ENCODE measurements at regions not wholly inside any gene's neighbourhood (a gene's known extent, or its start where the extent isn't known, plus 50 kb on each side); places are given as distances from the start of the nearest gene placed in this dataset.

DNA sequence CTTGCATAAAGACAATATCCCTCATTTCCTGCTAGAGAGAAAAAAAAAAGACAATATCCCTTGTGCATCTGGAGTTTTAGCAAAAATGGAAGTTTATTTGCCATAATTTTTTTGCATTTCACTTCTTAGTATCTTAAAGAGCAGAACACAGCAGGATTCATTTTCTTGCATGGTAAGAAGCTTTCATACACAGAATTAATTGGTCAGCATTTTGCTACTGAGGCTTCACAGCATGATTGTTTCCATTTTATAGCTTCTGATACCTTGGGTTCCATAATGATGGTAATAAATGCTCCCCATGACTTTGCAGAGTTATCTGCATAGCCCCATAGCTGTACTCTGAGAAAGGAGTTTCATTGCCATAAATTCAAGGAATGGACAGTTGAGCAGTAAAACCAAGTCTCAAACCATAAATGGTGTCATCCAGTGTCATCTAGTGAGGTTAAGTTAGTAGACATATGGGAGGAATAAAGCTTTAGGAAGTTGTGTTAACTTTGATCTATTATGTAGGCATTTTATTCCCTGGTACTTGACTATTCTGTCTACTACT is 88.8 kb upstream of the PLD5 start:
- no peak overlapping the region for H3K4me3 ChIP-seq
- H3K9ac ChIP-seq (ENCODE audit: insufficient read depth in 1 of 2, low read depth in 2 of 2, low read length in 2 of 2) = no peak overlapping the region
- H3K4me2 ChIP-seq (ENCODE audit: insufficient read depth, low read length) = no peak overlapping the region
- H4K20me1 ChIP-seq (replicated peaks; ENCODE audit: control insufficient read depth, insufficient read depth, low read length) = no peaks in the 10 kb centered on the region
- no TSS peak for BruUV-seq (replicated peaks)
- H2AFZ ChIP-seq (ENCODE audit: low read depth, low read length) = no peak overlapping the region
- H3K9me3 ChIP-seq (replicated peaks; ENCODE audit: control insufficient read depth, insufficient read depth, low read depth, low read length) = peaks cover 3% of the 10 kb centered on the region
- H3K27me3 ChIP-seq (ENCODE audit: control insufficient read depth in 2 of 2, insufficient read depth in 2 of 2, low read length in 2 of 2) = no peaks in the 10 kb centered on the region
- ATAC-seq (no peak), DNase-seq (ENCODE audit: extremely low read depth in 1 of 4, low spot score in 3 of 4) (no peak), FAIRE-seq (no peak)
- H3K9me1 ChIP-seq (ENCODE audit: control insufficient read depth, insufficient read depth, low read length) = no peaks in the 10 kb centered on the region
- H3K27ac ChIP-seq (ENCODE audit: extremely low read depth, low read depth, low read length) = no peak overlapping the region
- POLR2A ChIA-PET = no interaction called here
- in situ Hi-C loops (cut with MboI) = no loop called here
- TF ChIP-seq, protein P1, sequence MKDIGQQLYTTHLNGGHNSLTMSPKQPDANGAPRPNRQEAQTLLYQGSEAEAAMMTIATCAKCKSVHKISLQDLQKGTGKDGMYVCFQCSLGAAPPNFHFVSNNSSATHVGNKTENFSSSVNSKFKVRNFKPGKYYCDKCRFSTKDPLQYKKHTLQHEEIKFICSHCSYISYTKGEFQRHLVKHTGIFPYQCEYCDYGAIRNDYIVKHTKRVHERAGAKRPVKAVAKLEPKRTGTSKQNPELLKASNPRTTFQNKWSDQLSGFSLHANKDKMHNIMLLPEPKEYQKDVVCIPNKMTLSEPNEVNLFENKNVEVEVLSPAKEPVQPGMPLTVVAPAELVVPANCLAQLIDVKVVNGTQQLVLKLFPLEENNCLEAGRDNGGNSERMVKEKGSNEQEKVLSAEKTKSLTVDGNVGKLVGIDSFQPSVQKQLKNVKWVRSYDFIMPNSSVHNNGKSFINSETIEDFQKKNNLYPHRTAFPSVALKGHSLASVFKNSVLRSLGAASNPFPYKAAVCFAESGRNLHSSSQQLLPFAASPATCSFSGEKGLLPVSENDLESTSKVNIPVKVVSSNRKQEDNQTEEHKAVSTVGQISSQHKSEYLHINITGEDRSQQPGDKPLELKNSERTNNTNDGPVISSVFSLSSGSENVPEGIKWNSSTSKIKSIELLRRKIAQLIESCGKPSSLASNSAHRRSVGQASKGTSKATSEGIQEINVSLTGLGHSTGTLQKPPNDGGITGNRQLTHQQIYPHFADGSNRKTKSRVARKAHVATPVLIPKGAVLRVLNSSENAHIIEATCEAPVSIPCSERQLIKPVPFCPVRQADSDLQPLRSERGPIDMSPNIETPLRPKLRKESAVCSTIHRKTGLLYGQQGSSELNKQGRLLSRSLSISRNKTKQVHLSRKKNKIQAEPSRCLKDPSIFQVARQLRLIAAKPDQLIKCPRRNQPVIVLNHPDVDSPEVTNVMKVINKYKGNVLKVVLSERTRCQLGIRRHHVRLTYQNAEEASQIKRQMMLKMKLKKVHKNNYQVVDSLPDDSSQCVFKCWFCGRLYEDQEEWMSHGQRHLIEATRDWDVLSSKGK (CRISPR knock-in tag; IDR thresholded peaks at IDR 0.05) = no peak
- TF ChIP-seq BACH1 (tag; IDR thresholded peaks at IDR 0.05) (no peak), CTBP1 (IDR thresholded peaks at IDR 0.05; ENCODE audit: borderline replicate concordance) (no peak), PML (IDR thresholded peaks at IDR 0.05; ENCODE audit: low read length) (no peak), FOXM1 (IDR thresholded peaks at IDR 0.05; ENCODE audit: low read depth) (no peak), FOXM1 (CRISPR knock-in tag; IDR thresholded peaks at IDR 0.05; ENCODE audit: low read depth) (no peak), FOXJ3 (CRISPR knock-in tag; IDR thresholded peaks at IDR 0.05) (no peak), TAL1 (IDR thresholded peaks at IDR 0.05) (no peak), NUFIP1 (IDR thresholded peaks at IDR 0.05; ENCODE audit: partially characterized antibody) (no peak), RFX7 (CRISPR knock-in tag; IDR thresholded peaks at IDR 0.05) (no peak), ETS2 (tag; IDR thresholded peaks at IDR 0.05; ENCODE audit: borderline replicate concordance, poor library complexity, severe bottlenecking) (no peak), PRMT5 (CRISPR knock-in tag; IDR thresholded peaks at IDR 0.05) (no peak), ZKSCAN1 (IDR thresholded peaks at IDR 0.05; ENCODE audit: low read depth, low read length) (no peak), GABPB2 (CRISPR knock-in tag; conservative IDR thresholded peaks at IDR 0.05) (no peak), DMBX1 (CRISPR knock-in tag; IDR thresholded peaks at IDR 0.05; ENCODE audit: borderline replicate concordance) (no peak), CREBBP (IDR thresholded peaks at IDR 0.05; ENCODE audit: low read depth, low read length) (no peak), THRAP3 (IDR thresholded peaks at IDR 0.05; ENCODE audit: borderline replicate concordance) (no peak)
- TF ChIP-seq, protein P2, sequence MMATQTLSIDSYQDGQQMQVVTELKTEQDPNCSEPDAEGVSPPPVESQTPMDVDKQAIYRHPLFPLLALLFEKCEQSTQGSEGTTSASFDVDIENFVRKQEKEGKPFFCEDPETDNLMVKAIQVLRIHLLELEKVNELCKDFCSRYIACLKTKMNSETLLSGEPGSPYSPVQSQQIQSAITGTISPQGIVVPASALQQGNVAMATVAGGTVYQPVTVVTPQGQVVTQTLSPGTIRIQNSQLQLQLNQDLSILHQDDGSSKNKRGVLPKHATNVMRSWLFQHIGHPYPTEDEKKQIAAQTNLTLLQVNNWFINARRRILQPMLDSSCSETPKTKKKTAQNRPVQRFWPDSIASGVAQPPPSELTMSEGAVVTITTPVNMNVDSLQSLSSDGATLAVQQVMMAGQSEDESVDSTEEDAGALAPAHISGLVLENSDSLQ (IDR thresholded peaks at IDR 0.05) = no peak
- no peaks in the 10 kb centered on the region for H3K4me1 ChIP-seq (replicated peaks in 1 of 2; ENCODE audit: control insufficient read depth in 2 of 2, insufficient read depth in 2 of 2, low read length in 2 of 2)
- H3K36me3 ChIP-seq (ENCODE audit: control insufficient read depth, insufficient read depth, low read length) = no peaks in the 10 kb centered on the region
- intact Hi-C loops (cut with micrococcal nuclease) = no loop called here
- CTCF ChIA-PET (ENCODE audit: low intra/inter-chr PET ratio) = no interaction called here
- H3K79me2 ChIP-seq (ENCODE audit: control insufficient read depth, insufficient read depth, low read length) = no peaks in the 10 kb centered on the region

Measured in K562 (cell line).